Upper lobe of left lung (tissue), 6 donors: ENCODE measurements at regions not wholly inside any gene's neighbourhood (a gene's known extent, or its start where the extent isn't known, plus 50 kb on each side); places are given as distances from the start of the nearest gene placed in this dataset.

Experiments used
- ATAC-seq, 2 donors: fragments of 200-7000 bp; cut with Tn5 transposase; one replicate each; pipeline ENCODE4 v1.9.1; 2022; ENCODE audit warnings: mild to moderate bottlenecking in 2 of 2, moderate library complexity in 2 of 2; ENCODE audit not compliant: low FRiP score in 2 of 2
- DNase-seq, 2 donors: peaks; one replicate each; pipeline ENCODE4 v3.0.0-alpha.2; 2019 to 2020
- H3K27ac ChIP-seq, 4 donors: fragments of 200-600 bp; sonication (generic); one replicate each; pipeline ENCODE4 v1.5.1; 2016 to 2019
- H3K27me3 ChIP-seq, 4 donors: fragments of 200-600 bp; sonication (generic); one replicate each; pipeline ENCODE4 v1.5.1; 2017 to 2019
- H3K36me3 ChIP-seq, 4 donors: fragments of 200-600 bp; sonication (generic); one replicate each; pipeline ENCODE4 v1.5.1; 2016 to 2019
- H3K4me1 ChIP-seq, 4 donors: fragments of 200-600 bp; sonication (generic); one replicate each; pipeline ENCODE4 v1.5.1; 2018 to 2019
- H3K4me3 ChIP-seq, 4 donors: fragments of 200-600 bp; sonication (generic); one replicate each; pipeline ENCODE4 v1.5.1; 2017 to 2019; ENCODE audit warnings: mild to moderate bottlenecking in 2 of 4, moderate library complexity in 1 of 4
- H3K9me3 ChIP-seq, 4 donors: fragments of 200-600 bp; sonication (generic); one replicate each; pipeline ENCODE4 v1.5.1; 2018 to 2019
- CTCF ChIP-seq, 6 experiments: fragments of 450-650 bp in 4 of 6; fragments of 200-600 bp in 2 of 6; sonication (generic) in 2 of 6; IDR thresholded peaks; one replicate each; pipeline ENCODE4 v1.5.1; 2016 to 2019; ENCODE audit warnings: antibody characterized with exemption in 6 of 6
- EP300 ChIP-seq, 4 donors: sonication (generic); formaldehyde crosslinking; IDR thresholded peaks; one replicate each; pipeline ENCODE4 v1.5.1; 2017; ENCODE audit warnings: antibody characterized with exemption in 4 of 4, control low read depth in 2 of 4
- POLR2A ChIP-seq, 4 donors: fragments of 450-650 bp; IDR thresholded peaks; one replicate each; pipeline ENCODE4 v1.5.1; 2016 to 2017; ENCODE audit warnings: antibody characterized with exemption in 4 of 4, mild to moderate bottlenecking in 2 of 4
- POLR2AphosphoS5 ChIP-seq, 2 donors: sonication (generic); formaldehyde crosslinking; IDR thresholded peaks; one replicate each; pipeline ENCODE4 v1.5.1; 2017; ENCODE audit warnings: antibody characterized with exemption in 2 of 2
- WGBS, 2 donors: methylation state at CpG; one replicate each; pipeline ENCODE4 v1.1.5; 2017 to 2018; 5-methylcytosine and 5-hydroxymethylcytosine counted together
- donor health status: DM: no; HTN: no; CAD: no; lungs with moderate emphysema.
- donor health status: DM: no; HTN: yes; CAD: no; lungs with severe emphysema.

GRCh38 chr17:5943982-5944381 is 126.2 kb upstream of the WSCD1 start:
- Histone ChIP-seq H3K4me3 (no peak overlapping the region), H3K9me3 (no peaks in the 10 kb centered on the region), H3K36me3 (no peaks in the 10 kb centered on the region), H3K4me1 (no peaks in the 10 kb centered on the region), H3K27ac (no peak overlapping the region), H3K27me3 (no peaks in the 10 kb centered on the region)
- no peak for TF ChIP-seq CTCF (IDR thresholded peaks at IDR 0.05)
- TF ChIP-seq POLR2AphosphoS5 (IDR thresholded peaks at IDR 0.05): no peak
- no peak for TF ChIP-seq EP300 (IDR thresholded peaks at IDR 0.05)
- TF ChIP-seq POLR2A (IDR thresholded peaks at IDR 0.05): no peak
- 75 to 79% methylated on average over 6 of the region's 6 CpGs for WGBS, 2 donors
- ATAC-seq (no peak), DNase-seq (no peak)

- DNase-seq (no peak), ATAC-seq (no peak)
- WGBS, 2 donors: 83 to 96% methylated on average over 2 of the region's 2 CpGs
- Histone ChIP-seq H3K27me3 (no peaks in the 10 kb centered on the region), H3K9me3 (no peaks in the 10 kb centered on the region), H3K36me3 (no peaks in the 10 kb centered on the region), H3K27ac (no peak overlapping the region), H3K4me3 (no peak overlapping the region), H3K4me1 (no peaks in the 10 kb centered on the region)
- TF ChIP-seq CTCF (IDR thresholded peaks at IDR 0.05) (no peak), POLR2AphosphoS5 (IDR thresholded peaks at IDR 0.05) (no peak), EP300 (IDR thresholded peaks at IDR 0.05) (no peak), POLR2A (IDR thresholded peaks at IDR 0.05) (no peak)
Measured at GRCh38 chr17:5947701-5948180, 122.4 kb upstream of the WSCD1 start.

GRCh38 chr17:5948811-5949210 is 121.4 kb upstream of the WSCD1 start:
- Histone ChIP-seq H3K27ac (no peak overlapping the region), H3K36me3 (no peaks in the 10 kb centered on the region), H3K4me1 (no peaks in the 10 kb centered on the region), H3K27me3 (no peaks in the 10 kb centered on the region), H3K4me3 (no peak overlapping the region), H3K9me3 (no peaks in the 10 kb centered on the region)
- ATAC-seq: no peak
- no peak for DNase-seq
- TF ChIP-seq POLR2AphosphoS5 (IDR thresholded peaks at IDR 0.05) (no peak), EP300 (IDR thresholded peaks at IDR 0.05) (no peak), POLR2A (IDR thresholded peaks at IDR 0.05) (no peak), CTCF (IDR thresholded peaks at IDR 0.05) (no peak)
- WGBS, 2 donors: 93 to 97% methylated on average over 3 of the region's 3 CpGs

GRCh38 chr17:5950878-5951277 is 119.3 kb upstream of the WSCD1 start:
- H3K36me3 ChIP-seq: no peaks in the 10 kb centered on the region
- H3K27me3 ChIP-seq: no peaks in the 10 kb centered on the region
- DNase-seq: no peak
- H3K27ac ChIP-seq: no peak overlapping the region
- no peak overlapping the region for H3K4me3 ChIP-seq
- ATAC-seq: no peak
- TF ChIP-seq CTCF (IDR thresholded peaks at IDR 0.05) (no peak), POLR2AphosphoS5 (IDR thresholded peaks at IDR 0.05) (no peak), EP300 (IDR thresholded peaks at IDR 0.05) (no peak), POLR2A (IDR thresholded peaks at IDR 0.05) (no peak)
- H3K9me3 ChIP-seq: peaks cover 4 to 12% (median 8%) of the 10 kb centered on the region in 4 donors
- no peaks in the 10 kb centered on the region for H3K4me1 ChIP-seq
- WGBS, 2 donors: 41 to 42% methylated on average over 8 of the region's 8 CpGs

- no peak for DNase-seq
- peaks cover 4 to 22% (median 17%) of the 10 kb centered on the region in 4 donors for H3K9me3 ChIP-seq
- no peaks in the 10 kb centered on the region for H3K27me3 ChIP-seq
- ATAC-seq: no peak
- H3K36me3 ChIP-seq: no peaks in the 10 kb centered on the region
- H3K27ac ChIP-seq: no peak overlapping the region
- WGBS, 2 donors: 62 to 74% methylated on average over 3 of the region's 3 CpGs
- TF ChIP-seq CTCF (IDR thresholded peaks at IDR 0.05) (no peak), EP300 (IDR thresholded peaks at IDR 0.05) (no peak), POLR2AphosphoS5 (IDR thresholded peaks at IDR 0.05) (no peak), POLR2A (IDR thresholded peaks at IDR 0.05) (no peak)
- H3K4me1 ChIP-seq: no peaks in the 10 kb centered on the region
- H3K4me3 ChIP-seq: no peak overlapping the region
Measured at GRCh38 chr17:5951912-5952311, 118.3 kb upstream of the WSCD1 start.
